HG03280 (cell line): ENCODE measurements at regions not wholly inside any gene's neighbourhood (a gene's known extent, or its start where the extent isn't known, plus 50 kb on each side); places are given as distances from the start of the nearest gene placed in this dataset.
"Not testable (repeated sequence)": the region's sequence is repeated elsewhere in the genome, so short reads cannot be mapped to it uniquely, and the experiment has no call there.

Experiments used
- ATAC-seq: cut with Tn5 transposase; IDR thresholded peaks from one replicate; pipeline ENCODE4 v1.9.1; 2021; ENCODE audit warnings: mild to moderate bottlenecking, moderate library complexity; ENCODE audit not compliant: unreplicated experiment

- ATAC-seq, result not testable (repeated sequence)
Observed at GRCh38 chr2:131636704-131637308, 109.1 kb downstream of the CCDC74A start.

GRCh38 chr2:131639001-131639620 lies 111.4 kb downstream of the CCDC74A start:
- not testable (repeated sequence) for ATAC-seq

- no peak for ATAC-seq
Observed at GRCh38 chr2:131641414-131642206, 113.9 kb downstream of the CCDC74A start.

GRCh38 chr2:131643180-131643579 lies 115.5 kb downstream of the CCDC74A start:
- ATAC-seq, result not testable (repeated sequence)

- ATAC-seq, result no peak
Observed at GRCh38 chr2:131645177-131645765, 117.6 kb downstream of the CCDC74A start.

- ATAC-seq, result not testable (repeated sequence)
Observed at GRCh38 chr2:131646220-131646619, 118.5 kb downstream of the CCDC74A start.

- no peak for ATAC-seq
Observed at GRCh38 chr2:131646669-131647297, 119.1 kb downstream of the CCDC74A start.

GRCh38 chr2:131648565-131648964 lies 120.9 kb downstream of the CCDC74A start:
- ATAC-seq, result not testable (repeated sequence)

- not testable (repeated sequence) for ATAC-seq
Observed at GRCh38 chr2:131652246-131652645, 124.6 kb downstream of the CCDC74A start.

GRCh38 chr2:131654107-131654506 lies 126.4 kb downstream of the CCDC74A start:
- ATAC-seq, result not testable (repeated sequence)

GRCh38 chr2:131656816-131657633 lies 129.3 kb downstream of the CCDC74A start:
- ATAC-seq, result no peak

- ATAC-seq, result no peak
Observed at GRCh38 chr2:131657895-131658768, 130.4 kb downstream of the CCDC74A start.

- no peak for ATAC-seq
Observed at GRCh38 chr2:131658769-131659131, 131.1 kb downstream of the CCDC74A start.

- ATAC-seq, result no peak
Observed at GRCh38 chr2:131659168-131659572, 131.5 kb downstream of the CCDC74A start.

- ATAC-seq, result not testable (repeated sequence)
Observed at GRCh38 chr2:131661101-131661782, 133.6 kb downstream of the CCDC74A start.

GRCh38 chr2:131661884-131662535 lies 134.3 kb downstream of the CCDC74A start:
- not testable (repeated sequence) for ATAC-seq

- ATAC-seq, result not testable (repeated sequence)
Observed at GRCh38 chr2:131663501-131663900, 135.8 kb downstream of the CCDC74A start.

- ATAC-seq, result not testable (repeated sequence)
Observed at GRCh38 chr2:131665716-131666115, 138.0 kb downstream of the CCDC74A start.
